DOHH2 (cell line): ENCODE measurements at regions not wholly inside any gene's neighbourhood (a gene's known extent, or its start where the extent isn't known, plus 50 kb on each side); places are given as distances from the start of the nearest gene placed in this dataset.

ENCODE experiments used
- EZH2phosphoT487 ChIP-seq: fragments of 200-600 bp; sonication (generic); IDR thresholded peaks from 2 replicates; pipeline ENCODE4 v1.6.1; 2017; ENCODE audit warnings: borderline replicate concordance, mild to moderate bottlenecking, antibody characterized with exemption, low read length, moderate library complexity, mixed read lengths
- TF ChIP-seq, protein P1 (sequence below): fragments of 200-600 bp; sonication (generic); IDR thresholded peaks from one replicate; pipeline ENCODE4 v1.5.1; 2014; ENCODE audit warnings: antibody characterized with exemption, mild to moderate bottlenecking, low read depth, low read length; ENCODE audit not compliant: poor library complexity, severe bottlenecking

GRCh38 chr5:159386028-159386711, 55.9 kb upstream of the IL12B start:
- TF ChIP-seq, protein P1, sequence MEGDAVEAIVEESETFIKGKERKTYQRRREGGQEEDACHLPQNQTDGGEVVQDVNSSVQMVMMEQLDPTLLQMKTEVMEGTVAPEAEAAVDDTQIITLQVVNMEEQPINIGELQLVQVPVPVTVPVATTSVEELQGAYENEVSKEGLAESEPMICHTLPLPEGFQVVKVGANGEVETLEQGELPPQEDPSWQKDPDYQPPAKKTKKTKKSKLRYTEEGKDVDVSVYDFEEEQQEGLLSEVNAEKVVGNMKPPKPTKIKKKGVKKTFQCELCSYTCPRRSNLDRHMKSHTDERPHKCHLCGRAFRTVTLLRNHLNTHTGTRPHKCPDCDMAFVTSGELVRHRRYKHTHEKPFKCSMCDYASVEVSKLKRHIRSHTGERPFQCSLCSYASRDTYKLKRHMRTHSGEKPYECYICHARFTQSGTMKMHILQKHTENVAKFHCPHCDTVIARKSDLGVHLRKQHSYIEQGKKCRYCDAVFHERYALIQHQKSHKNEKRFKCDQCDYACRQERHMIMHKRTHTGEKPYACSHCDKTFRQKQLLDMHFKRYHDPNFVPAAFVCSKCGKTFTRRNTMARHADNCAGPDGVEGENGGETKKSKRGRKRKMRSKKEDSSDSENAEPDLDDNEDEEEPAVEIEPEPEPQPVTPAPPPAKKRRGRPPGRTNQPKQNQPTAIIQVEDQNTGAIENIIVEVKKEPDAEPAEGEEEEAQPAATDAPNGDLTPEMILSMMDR = no peak
- TF ChIP-seq EZH2phosphoT487 = no peak
